Esophagus muscularis mucosa (tissue), 4 donors: ENCODE measurements at regions not wholly inside any gene's neighbourhood (a gene's known extent, or its start where the extent isn't known, plus 50 kb on each side); places are given as distances from the start of the nearest gene placed in this dataset.

Experiments
- DNase-seq: peaks from one replicate; pipeline ENCODE4 v3.0.0-alpha.2; 2017; ENCODE audit errors: extremely low spot score
- H3K27ac ChIP-seq, 4 donors: fragments of 200-600 bp; sonication (generic); replicated peaks in 1 of 4; 1 replicate in 3 of 4; 2 replicates in 1 of 4; pipeline ENCODE4 v1.5.1; 2016 to 2019; ENCODE audit warnings: mild to moderate bottlenecking in 1 of 4
- H3K27me3 ChIP-seq, 4 donors: fragments of 200-600 bp; sonication (generic); one replicate each; pipeline versions ENCODE4 v1.5.1 to v1.6.0; 2016 to 2019
- H3K36me3 ChIP-seq, 4 donors: fragments of 200-600 bp; sonication (generic); one replicate each; pipeline ENCODE4 v1.5.1; 2016 to 2019
- H3K4me1 ChIP-seq, 4 donors: fragments of 200-600 bp; sonication (generic); one replicate each; pipeline ENCODE4 v1.5.1; 2016 to 2019
- H3K4me3 ChIP-seq, 4 donors: fragments of 200-600 bp; sonication (generic); 1 replicate in 2 of 4; 2 replicates in 2 of 4; pipeline ENCODE4 v1.5.1; 2016 to 2019; ENCODE audit warnings: mild to moderate bottlenecking in 4 of 4, moderate library complexity in 1 of 4
- H3K9me3 ChIP-seq, 4 donors: fragments of 200-600 bp; sonication (generic); 1 replicate in 3 of 4; 2 replicates in 1 of 4; pipeline ENCODE4 v1.5.1; 2016 to 2019
- EP300 ChIP-seq: sonication (generic); formaldehyde crosslinking; IDR thresholded peaks from one replicate; pipeline ENCODE4 v1.6.1; 2017; ENCODE audit warnings: antibody characterized with exemption
- POLR2A ChIP-seq: fragments of 450-650 bp; IDR thresholded peaks from one replicate; pipeline ENCODE4 v1.6.1; 2017; ENCODE audit warnings: antibody characterized with exemption, moderate library complexity, mild to moderate bottlenecking, low read depth
- POLR2AphosphoS5 ChIP-seq, 2 donors: sonication (generic); formaldehyde crosslinking; IDR thresholded peaks; one replicate each; pipeline ENCODE4 v1.6.1; 2017; ENCODE audit warnings: antibody characterized with exemption in 2 of 2
- WGBS: methylation state at CpG from one replicate; pipeline ENCODE4 v1.1.5; 2018; 5-methylcytosine and 5-hydroxymethylcytosine counted together
- intact Hi-C: fragments of 100-400 bp; cut with DNase I; formaldehyde crosslinking; loops from one replicate; pipeline ENCODE4 v1.15.1; 2023
- TF ChIP-seq, protein P1 (sequence below), 3 experiments: fragments of 200-600 bp in 2 of 3; fragments of 450-650 bp in 1 of 3; sonication (generic) in 2 of 3; IDR thresholded peaks; one replicate each; pipeline ENCODE4 v1.5.1; 2017 to 2019; ENCODE audit warnings: antibody characterized with exemption in 3 of 3, mild to moderate bottlenecking in 2 of 3, moderate library complexity in 1 of 3

DNA sequence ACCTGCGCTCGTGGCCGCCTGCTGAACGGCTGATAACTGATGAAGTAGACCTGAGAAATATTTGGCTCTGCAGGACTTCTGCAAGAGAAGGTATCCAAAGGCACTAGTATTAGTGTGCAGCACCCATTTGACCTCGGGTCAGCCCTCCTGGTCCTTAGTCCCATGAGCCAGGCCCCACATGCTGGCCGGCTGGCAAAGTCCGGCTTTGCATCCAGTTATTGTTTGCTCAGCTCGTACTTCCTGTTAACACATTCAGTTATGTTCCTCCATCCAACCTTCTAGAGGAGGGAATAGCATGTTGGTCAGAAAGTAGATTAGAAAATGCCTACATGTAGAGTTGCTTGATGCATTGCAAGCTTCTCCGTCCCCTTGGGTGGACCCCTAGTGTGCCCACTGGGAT lies 385.7 kb upstream of the RGMA start:
- Histone ChIP-seq H3K27ac (no peak overlapping the region), H3K9me3 (no peaks in the 10 kb centered on the region), H3K4me3 (no peak overlapping the region), H3K27me3 (no peaks in the 10 kb centered on the region), H3K36me3 (no peaks in the 10 kb centered on the region), H3K4me1 (peaks cover 0 to 4% (median 0%) of the 10 kb centered on the region in 4 donors)
- DNase-seq = no peak
- intact Hi-C loops = no loop called here
- no peak for TF ChIP-seq POLR2AphosphoS5 (IDR thresholded peaks at IDR 0.05)
- TF ChIP-seq, protein P1, sequence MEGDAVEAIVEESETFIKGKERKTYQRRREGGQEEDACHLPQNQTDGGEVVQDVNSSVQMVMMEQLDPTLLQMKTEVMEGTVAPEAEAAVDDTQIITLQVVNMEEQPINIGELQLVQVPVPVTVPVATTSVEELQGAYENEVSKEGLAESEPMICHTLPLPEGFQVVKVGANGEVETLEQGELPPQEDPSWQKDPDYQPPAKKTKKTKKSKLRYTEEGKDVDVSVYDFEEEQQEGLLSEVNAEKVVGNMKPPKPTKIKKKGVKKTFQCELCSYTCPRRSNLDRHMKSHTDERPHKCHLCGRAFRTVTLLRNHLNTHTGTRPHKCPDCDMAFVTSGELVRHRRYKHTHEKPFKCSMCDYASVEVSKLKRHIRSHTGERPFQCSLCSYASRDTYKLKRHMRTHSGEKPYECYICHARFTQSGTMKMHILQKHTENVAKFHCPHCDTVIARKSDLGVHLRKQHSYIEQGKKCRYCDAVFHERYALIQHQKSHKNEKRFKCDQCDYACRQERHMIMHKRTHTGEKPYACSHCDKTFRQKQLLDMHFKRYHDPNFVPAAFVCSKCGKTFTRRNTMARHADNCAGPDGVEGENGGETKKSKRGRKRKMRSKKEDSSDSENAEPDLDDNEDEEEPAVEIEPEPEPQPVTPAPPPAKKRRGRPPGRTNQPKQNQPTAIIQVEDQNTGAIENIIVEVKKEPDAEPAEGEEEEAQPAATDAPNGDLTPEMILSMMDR (IDR thresholded peaks at IDR 0.05) = no peak
- TF ChIP-seq POLR2A = no peak
- TF ChIP-seq EP300 = no peak
- WGBS = 96% methylated on average over 9 of the region's 9 CpGs

DNA sequence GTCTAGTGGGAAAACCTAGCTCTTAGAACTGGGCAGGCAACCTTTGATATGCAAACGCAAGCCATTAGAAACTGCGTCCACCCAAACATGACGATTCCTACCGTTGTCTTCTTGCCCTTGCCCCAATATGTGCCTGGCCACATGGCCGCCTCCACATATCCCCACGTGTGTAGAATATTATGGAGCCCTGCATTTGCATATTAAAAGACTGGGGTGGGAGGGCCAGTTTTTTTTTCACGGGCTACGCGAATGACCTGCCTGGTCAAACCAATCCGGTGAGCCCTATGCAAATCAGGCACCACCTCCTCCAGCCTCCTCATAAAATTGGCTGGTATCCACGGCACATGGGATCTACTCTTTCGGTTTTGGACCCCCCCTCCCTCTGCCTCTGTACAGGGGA lies 381.0 kb upstream of the RGMA start:
- no peaks in the 10 kb centered on the region for H3K36me3 ChIP-seq
- no peaks in the 10 kb centered on the region for H3K27me3 ChIP-seq
- no peak overlapping the region for H3K27ac ChIP-seq
- H3K4me1 ChIP-seq = no peaks in the 10 kb centered on the region
- intact Hi-C loops = no loop called here
- 86% methylated on average over 12 of the region's 12 CpGs for WGBS
- no peak for DNase-seq
- no peak for TF ChIP-seq POLR2AphosphoS5 (IDR thresholded peaks at IDR 0.05)
- TF ChIP-seq, protein P1 (IDR thresholded peaks at IDR 0.05) = no peak
- no peak for TF ChIP-seq POLR2A
- TF ChIP-seq EP300 = no peak
- no peaks in the 10 kb centered on the region for H3K9me3 ChIP-seq
- no peak overlapping the region for H3K4me3 ChIP-seq

DNA sequence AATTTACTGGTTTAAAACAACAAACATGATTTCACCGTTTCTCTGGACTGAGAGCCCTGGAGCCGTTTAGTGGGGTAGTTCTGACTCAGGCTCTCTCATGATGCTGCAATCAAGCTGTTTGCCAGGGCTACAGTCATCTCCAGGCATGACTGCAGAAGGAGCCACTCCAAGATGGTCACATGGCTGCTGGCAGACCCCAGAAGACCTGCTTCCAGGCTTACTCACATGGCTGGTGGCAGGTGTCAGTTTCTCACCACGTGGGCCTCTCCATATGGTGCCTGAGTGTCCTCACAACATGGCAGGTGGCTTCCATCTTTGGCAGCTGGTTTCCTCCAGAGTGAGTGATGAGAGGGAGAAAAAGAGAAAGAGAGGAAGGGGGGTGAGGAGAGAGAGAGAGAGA lies 378.3 kb upstream of the RGMA start:
- Histone ChIP-seq H3K36me3 (no peaks in the 10 kb centered on the region), H3K4me1 (no peaks in the 10 kb centered on the region), H3K27me3 (no peaks in the 10 kb centered on the region), H3K4me3 (no peak overlapping the region), H3K27ac (no peak overlapping the region), H3K9me3 (no peaks in the 10 kb centered on the region)
- intact Hi-C loops = no loop called here
- no peak for TF ChIP-seq POLR2A
- peak; percentile 45 to 50 for TF ChIP-seq POLR2AphosphoS5 (IDR thresholded peaks at IDR 0.05)
- no peak for DNase-seq
- 24% methylated on average over 3 of the region's 3 CpGs for WGBS

DNA sequence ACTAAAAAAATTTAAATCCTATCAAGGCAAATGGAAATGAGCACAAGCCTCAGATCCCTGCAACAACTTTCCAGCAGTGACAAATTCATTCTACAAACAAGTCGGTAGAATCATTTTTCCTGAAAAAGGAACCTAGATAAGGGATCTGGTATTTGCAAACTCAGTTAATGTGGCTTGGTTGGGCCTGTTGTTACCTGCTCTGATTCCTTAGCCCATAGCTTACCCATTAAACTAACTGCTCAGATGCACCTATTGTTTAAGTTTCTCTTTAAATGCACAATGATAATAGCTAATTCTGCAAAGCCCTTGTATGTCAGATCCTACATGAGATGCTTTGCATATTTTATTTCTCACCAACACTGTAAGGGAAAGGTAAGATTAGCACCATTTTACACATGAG lies 377.4 kb upstream of the RGMA start:
- H3K36me3 ChIP-seq = no peaks in the 10 kb centered on the region
- no peak for DNase-seq
- H3K27ac ChIP-seq = no peak overlapping the region
- intact Hi-C loops = no loop called here
- WGBS = 80% methylated on average over 1 of the region's 1 CpG
- TF ChIP-seq POLR2AphosphoS5 (IDR thresholded peaks at IDR 0.05) = no peak
- TF ChIP-seq, protein P1 (IDR thresholded peaks at IDR 0.05) = no peak
- no peak for TF ChIP-seq EP300
- TF ChIP-seq POLR2A = no peak
- H3K4me3 ChIP-seq = no peak overlapping the region
- H3K4me1 ChIP-seq = no peaks in the 10 kb centered on the region
- H3K27me3 ChIP-seq = no peaks in the 10 kb centered on the region
- H3K9me3 ChIP-seq = no peaks in the 10 kb centered on the region

DNA sequence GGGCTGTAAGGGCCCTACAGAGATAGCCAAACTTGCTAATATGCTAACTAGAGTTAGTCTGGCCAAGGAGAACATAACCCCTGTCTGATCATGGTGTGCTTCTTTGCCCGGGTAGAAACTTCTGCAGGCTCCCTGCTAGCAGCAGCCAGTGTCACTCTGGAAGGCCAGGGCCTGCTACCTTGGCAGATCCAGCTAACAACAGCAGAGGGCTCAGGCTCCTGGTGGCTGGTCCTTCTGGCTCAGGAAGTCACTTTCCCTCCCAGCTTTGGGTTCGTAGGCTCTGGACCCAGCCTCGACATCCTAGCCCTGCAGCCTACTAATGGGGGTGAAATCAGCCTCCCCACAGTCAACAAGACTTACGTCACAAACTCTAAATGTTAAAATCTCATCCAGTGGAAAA lies 373.7 kb upstream of the RGMA start:
- DNase-seq = no peak
- intact Hi-C loops = no loop called here
- H3K27ac ChIP-seq = no peak overlapping the region
- TF ChIP-seq, protein P1 (IDR thresholded peaks at IDR 0.05) = no peak
- TF ChIP-seq EP300 = no peak
- no peak for TF ChIP-seq POLR2AphosphoS5 (IDR thresholded peaks at IDR 0.05)
- TF ChIP-seq POLR2A = no peak
- H3K4me3 ChIP-seq = no peak overlapping the region
- no peaks in the 10 kb centered on the region for H3K27me3 ChIP-seq
- no peaks in the 10 kb centered on the region for H3K9me3 ChIP-seq
- no peaks in the 10 kb centered on the region for H3K4me1 ChIP-seq
- WGBS = 70% methylated on average over 4 of the region's 4 CpGs
- H3K36me3 ChIP-seq = no peaks in the 10 kb centered on the region
